ENCODE measurements at regions not wholly inside any gene's neighbourhood (a gene's known extent, or its start where the extent isn't known, plus 50 kb on each side); places are given as distances from the start of the nearest gene placed in this dataset.

DNA sequence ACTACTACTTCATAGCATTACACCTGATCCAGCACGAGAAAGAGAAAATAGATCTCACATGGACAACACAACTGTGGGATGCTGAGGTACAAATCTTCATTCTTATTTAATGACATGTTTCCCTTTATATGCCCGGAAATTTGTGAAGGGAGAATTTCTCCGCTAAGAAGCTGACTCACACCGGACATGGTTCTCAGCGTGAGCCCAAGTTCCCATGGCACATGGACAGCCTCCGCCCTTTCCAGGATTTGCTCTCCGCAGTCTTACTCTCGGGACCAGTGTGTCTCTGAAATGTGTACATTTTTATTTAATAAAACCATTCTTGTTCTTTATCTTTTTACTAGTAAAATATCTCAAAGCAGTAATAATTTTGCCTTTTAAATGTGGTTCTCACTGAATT lies 1154.8 kb downstream of the TMEM121 start:
- intact Hi-C loops (cut with DNase I; ENCODE audit: low total_unique reads) (no loop called here), in situ Hi-C loops (cut with MboI; ENCODE audit: low pct_ligation_motif_present in 1 of 4, low pct_unique_long_range_greater_than_20kb in 1 of 4, low sequenced_read_pairs in 3 of 4) (no loop called here)
- no peaks in the 10 kb centered on the region for H3K9me3 ChIP-seq
- no peak overlapping the region for H3K27ac ChIP-seq
- peaks cover 9% of the 10 kb centered on the region for H3K27me3 ChIP-seq
- WGBS, 2 donors (ENCODE audit: low coverage in 1 of 2) = 80 to 83% methylated on average over 6 to 8 of the region's 8 CpGs
- no peak overlapping the region for H3K4me3 ChIP-seq
- no peak for DNase-seq
- H3K4me1 ChIP-seq = no peaks in the 10 kb centered on the region
- no peaks in the 10 kb centered on the region for H3K36me3 ChIP-seq
- no peak for TF ChIP-seq POLR2A (IDR thresholded peaks at IDR 0.05)
- no peak for TF ChIP-seq EP300 (IDR thresholded peaks at IDR 0.05; ENCODE audit: low read depth)

- no peak for DNase-seq
- no peak overlapping the region for H3K4me3 ChIP-seq
- H3K9me3 ChIP-seq = no peaks in the 10 kb centered on the region
- H3K4me1 ChIP-seq = no peaks in the 10 kb centered on the region
- in situ Hi-C loops (cut with MboI; ENCODE audit: low pct_ligation_motif_present in 1 of 4, low pct_unique_long_range_greater_than_20kb in 1 of 4, low sequenced_read_pairs in 3 of 4) (no loop called here), intact Hi-C loops (cut with DNase I; ENCODE audit: low total_unique reads) (no loop called here)
- WGBS, 2 donors (ENCODE audit: low coverage in 1 of 2) = 33 to 80% methylated on average over 1 to 2 of the region's 2 CpGs
- no peaks in the 10 kb centered on the region for H3K36me3 ChIP-seq
- peaks cover 13% of the 10 kb centered on the region for H3K27me3 ChIP-seq
- TF ChIP-seq EP300 (IDR thresholded peaks at IDR 0.05; ENCODE audit: low read depth) = no peak
- no peak for TF ChIP-seq CTCF (IDR thresholded peaks at IDR 0.05)
- no peak for TF ChIP-seq POLR2AphosphoS5 (IDR thresholded peaks at IDR 0.05)
- no peak for TF ChIP-seq POLR2A (IDR thresholded peaks at IDR 0.05)
- no peak overlapping the region for H3K27ac ChIP-seq
Observed at GRCh38 chr14:106681568-106681967, 1155.2 kb downstream of the TMEM121 start.

- no peak for DNase-seq
- H3K27ac ChIP-seq = no peak overlapping the region
- in situ Hi-C loops (cut with MboI; ENCODE audit: low pct_ligation_motif_present in 1 of 4, low pct_unique_long_range_greater_than_20kb in 1 of 4, low sequenced_read_pairs in 3 of 4) (no loop called here), intact Hi-C loops (cut with DNase I; ENCODE audit: low total_unique reads) (no loop called here)
- peaks cover 19% of the 10 kb centered on the region for H3K27me3 ChIP-seq
- H3K36me3 ChIP-seq = no peaks in the 10 kb centered on the region
- 75 to 78% methylated on average over 2 to 4 of the region's 4 CpGs for WGBS, 2 donors (ENCODE audit: low coverage in 1 of 2)
- H3K9me3 ChIP-seq = no peaks in the 10 kb centered on the region
- no peak overlapping the region for H3K4me3 ChIP-seq
- H3K4me1 ChIP-seq = no peaks in the 10 kb centered on the region
- TF ChIP-seq POLR2AphosphoS5 (IDR thresholded peaks at IDR 0.05) (no peak), CTCF (IDR thresholded peaks at IDR 0.05) (no peak), POLR2A (IDR thresholded peaks at IDR 0.05) (no peak), EP300 (IDR thresholded peaks at IDR 0.05; ENCODE audit: low read depth) (no peak)
Observed at GRCh38 chr14:106683631-106684030, 1157.2 kb downstream of the TMEM121 start.

GRCh38 chr14:106686533-106686932 lies 1160.2 kb downstream of the TMEM121 start:
- no peaks in the 10 kb centered on the region for H3K9me3 ChIP-seq
- H3K36me3 ChIP-seq = no peaks in the 10 kb centered on the region
- TF ChIP-seq EP300 (IDR thresholded peaks at IDR 0.05; ENCODE audit: low read depth) (no peak), POLR2AphosphoS5 (IDR thresholded peaks at IDR 0.05) (no peak), CTCF (IDR thresholded peaks at IDR 0.05) (no peak)
- 77 to 79% methylated on average over 3 to 5 of the region's 5 CpGs for WGBS, 2 donors (ENCODE audit: low coverage in 1 of 2)
- in situ Hi-C loops (cut with MboI; ENCODE audit: low pct_ligation_motif_present in 1 of 4, low pct_unique_long_range_greater_than_20kb in 1 of 4, low sequenced_read_pairs in 3 of 4) = no loop called here
- no peak overlapping the region for H3K4me3 ChIP-seq
- H3K27me3 ChIP-seq = peaks cover 19% of the 10 kb centered on the region
- H3K27ac ChIP-seq = no peak overlapping the region
- H3K4me1 ChIP-seq = no peaks in the 10 kb centered on the region
- DNase-seq = no peak
- intact Hi-C loops (cut with DNase I; ENCODE audit: low total_unique reads) = no loop called here

- in situ Hi-C loops (cut with MboI; ENCODE audit: low pct_ligation_motif_present in 1 of 4, low pct_unique_long_range_greater_than_20kb in 1 of 4, low sequenced_read_pairs in 3 of 4) = no loop called here
- Histone ChIP-seq H3K9me3 (no peaks in the 10 kb centered on the region), H3K27ac (no peak overlapping the region), H3K27me3 (peaks cover 12% of the 10 kb centered on the region), H3K4me3 (no peak overlapping the region), H3K36me3 (no peaks in the 10 kb centered on the region), H3K4me1 (no peaks in the 10 kb centered on the region)
- TF ChIP-seq POLR2AphosphoS5 (IDR thresholded peaks at IDR 0.05) = no peak
- no peak for TF ChIP-seq POLR2A (IDR thresholded peaks at IDR 0.05)
- TF ChIP-seq EP300 (IDR thresholded peaks at IDR 0.05; ENCODE audit: low read depth) = no peak
- DNase-seq = no peak
- 14 to 26% methylated on average over 1 of the region's 1 CpG for WGBS, 2 donors (ENCODE audit: low coverage in 1 of 2)
- intact Hi-C loops (cut with DNase I; ENCODE audit: low total_unique reads) = no loop called here
Observed at GRCh38 chr14:106690333-106690891, 1164.0 kb downstream of the TMEM121 start.
